NCI-H446 (cell line): ENCODE measurements at regions not wholly inside any gene's neighbourhood (a gene's known extent, or its start where the extent isn't known, plus 50 kb on each side); places are given as distances from the start of the nearest gene placed in this dataset.
"Not testable (repeated sequence)": the region's sequence is repeated elsewhere in the genome, so short reads cannot be mapped to it uniquely, and the experiment has no call there.

Experiments
- DNase-seq, 2 experiments: peaks; one replicate each; lab custom pipeline; 2025; lab: John Stamatoyannopoulos, UW

- no peak for DNase-seq
Measured at GRCh38 chr10:7027237-7027912, 383.5 kb downstream of the SFMBT2 start.

DNA sequence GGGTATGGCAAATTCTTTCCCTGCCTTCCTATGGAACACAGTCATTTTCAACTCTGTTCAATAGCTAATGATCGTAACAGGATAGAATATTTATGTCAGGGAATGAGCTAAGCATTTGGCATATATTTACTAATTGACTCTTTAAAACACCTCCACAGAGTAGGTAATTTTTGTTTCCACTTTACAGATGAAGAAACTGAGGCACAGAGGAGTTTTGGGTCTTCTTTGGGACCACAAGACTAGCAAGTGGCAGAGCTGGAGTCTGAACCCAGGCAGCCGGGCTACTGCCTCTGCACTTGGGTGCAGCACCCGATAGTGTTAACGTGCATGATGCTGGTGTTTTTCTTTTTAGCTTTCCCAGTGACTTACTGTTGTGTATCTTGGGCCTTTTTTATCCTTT, 384.0 kb downstream of the SFMBT2 start:
- no peak for DNase-seq

DNA sequence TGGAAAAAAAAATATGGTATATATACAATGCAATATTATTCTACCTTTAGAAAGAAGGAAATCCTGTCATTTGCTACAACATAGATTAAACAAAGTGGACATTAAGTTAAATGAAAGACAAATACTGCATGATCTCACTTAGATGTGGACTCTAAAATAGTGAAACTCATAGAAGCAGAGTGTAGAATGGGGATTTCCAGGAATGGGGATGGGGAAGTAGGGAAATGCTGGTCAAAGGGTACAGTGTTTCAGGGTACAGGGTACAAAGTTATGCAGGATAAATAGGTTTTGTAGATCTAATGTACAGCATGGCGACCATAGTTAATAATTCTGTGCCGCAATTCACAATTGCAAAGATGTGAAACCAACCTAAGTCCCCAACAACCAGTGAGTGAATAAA, 385.5 kb downstream of the SFMBT2 start:
- no peak for DNase-seq

- DNase-seq: no peak
Measured at GRCh38 chr10:7015457-7015856, 395.4 kb downstream of the SFMBT2 start.

DNA sequence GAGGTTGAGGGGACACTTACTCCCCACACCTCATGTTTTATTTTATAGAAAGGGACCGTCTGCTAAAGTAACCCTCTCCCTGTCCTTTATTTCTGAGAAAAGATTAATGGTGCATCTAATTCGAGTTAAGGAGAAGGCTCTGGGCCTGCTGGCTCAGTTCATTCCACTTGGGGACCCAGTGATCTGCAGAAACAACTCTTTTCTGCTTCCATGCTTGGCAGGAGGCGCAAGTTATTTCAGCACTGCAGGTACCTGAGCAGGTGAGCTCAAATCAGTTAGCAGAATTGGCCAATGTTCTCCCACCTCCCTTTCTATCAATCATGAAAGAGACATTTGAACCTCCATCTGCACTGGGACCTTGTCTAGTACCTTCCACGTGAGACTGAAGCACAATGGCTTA, 396.1 kb downstream of the SFMBT2 start:
- DNase-seq: no peak

DNA sequence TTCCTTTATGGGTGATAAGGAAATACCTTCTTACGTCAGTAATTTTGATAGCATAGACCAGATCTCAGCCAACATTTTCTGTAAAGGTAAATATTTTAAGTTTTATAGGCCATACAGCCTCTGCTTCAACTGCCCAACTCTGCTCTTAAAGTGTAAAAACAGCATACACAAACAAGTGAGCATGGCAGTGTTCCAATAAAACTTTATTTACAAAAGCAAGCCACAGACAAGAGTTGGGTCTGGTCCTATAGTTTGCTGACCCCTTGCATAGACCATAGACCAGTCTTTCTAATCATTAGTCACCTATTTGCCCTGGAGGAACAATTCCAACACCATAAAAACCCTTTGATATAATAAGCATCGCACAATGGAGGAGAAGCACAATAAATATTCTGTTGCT, 398.8 kb downstream of the SFMBT2 start:
- DNase-seq: no peak

DNA sequence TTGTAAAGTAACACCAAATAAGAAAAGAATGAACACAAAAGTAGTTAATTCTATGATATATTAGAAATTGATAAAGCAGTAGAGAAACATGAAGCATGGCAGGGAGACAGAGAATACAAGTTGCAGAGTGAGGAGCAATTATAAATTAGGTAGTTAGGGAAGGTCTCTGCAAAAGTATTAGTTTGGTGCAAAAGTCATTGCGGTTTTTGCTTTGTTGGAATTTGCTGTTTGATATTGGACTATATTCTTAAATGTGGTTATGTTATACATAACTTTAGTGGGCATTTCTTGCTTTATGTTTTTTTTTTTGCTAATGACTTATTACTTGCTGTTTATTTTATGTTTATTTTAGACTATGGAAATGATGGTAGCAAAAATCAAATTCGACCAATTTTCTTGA, 402.2 kb downstream of the SFMBT2 start:
- DNase-seq: no peak

- no peak for DNase-seq
Measured at GRCh38 chr10:7007600-7008190, 403.1 kb downstream of the SFMBT2 start.

DNA sequence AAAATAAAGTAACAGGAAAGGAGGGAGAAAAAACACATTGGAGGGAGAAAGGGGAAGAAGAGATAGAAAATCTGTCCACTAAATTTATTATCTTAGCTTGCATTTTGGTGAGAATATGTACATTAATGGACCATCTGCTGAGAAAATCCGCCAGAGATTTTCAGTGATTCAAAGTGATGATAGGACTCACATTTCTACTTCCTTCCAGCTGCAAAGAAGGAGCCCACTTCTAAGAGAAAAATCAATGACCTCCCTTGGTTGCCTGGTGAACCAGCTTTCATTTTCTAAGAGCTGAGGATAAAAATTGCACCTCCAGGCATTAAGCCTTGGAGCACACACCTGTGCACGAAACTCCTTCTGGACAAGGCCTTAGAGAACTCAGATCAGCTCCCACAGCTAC, 404.3 kb downstream of the SFMBT2 start:
- DNase-seq: no peak

DNA sequence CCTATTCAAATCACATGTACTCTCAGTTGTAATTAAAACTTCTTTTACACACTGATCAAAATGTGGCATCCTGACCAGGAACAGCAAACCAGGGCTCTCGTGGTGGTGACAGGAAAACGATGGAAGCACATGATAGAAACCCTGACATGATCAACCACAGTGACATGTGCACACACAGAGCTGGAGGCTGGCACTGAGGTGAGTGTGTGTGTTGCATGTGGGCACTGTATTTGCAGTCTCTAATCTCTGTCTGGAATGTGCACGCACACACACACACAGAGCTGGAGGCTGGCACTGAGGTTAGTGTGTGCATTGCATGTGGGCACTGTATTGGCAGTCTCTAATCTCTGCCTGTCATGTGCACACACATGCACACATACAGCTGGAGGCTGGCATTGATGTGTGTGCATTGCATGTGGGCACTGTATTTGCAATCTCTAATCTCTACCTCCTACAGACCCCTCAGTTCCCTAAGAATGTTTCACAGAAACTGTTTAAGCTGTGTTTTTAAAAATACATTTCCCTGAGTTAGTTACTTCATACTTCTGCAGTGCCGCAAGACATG, 406.9 kb downstream of the SFMBT2 start:
- no peak for DNase-seq

- no peak for DNase-seq
Measured at GRCh38 chr10:7000061-7000460, 410.8 kb downstream of the SFMBT2 start.

GRCh38 chr10:6999232-6999925, 411.5 kb downstream of the SFMBT2 start:
- DNase-seq: no peak

DNA sequence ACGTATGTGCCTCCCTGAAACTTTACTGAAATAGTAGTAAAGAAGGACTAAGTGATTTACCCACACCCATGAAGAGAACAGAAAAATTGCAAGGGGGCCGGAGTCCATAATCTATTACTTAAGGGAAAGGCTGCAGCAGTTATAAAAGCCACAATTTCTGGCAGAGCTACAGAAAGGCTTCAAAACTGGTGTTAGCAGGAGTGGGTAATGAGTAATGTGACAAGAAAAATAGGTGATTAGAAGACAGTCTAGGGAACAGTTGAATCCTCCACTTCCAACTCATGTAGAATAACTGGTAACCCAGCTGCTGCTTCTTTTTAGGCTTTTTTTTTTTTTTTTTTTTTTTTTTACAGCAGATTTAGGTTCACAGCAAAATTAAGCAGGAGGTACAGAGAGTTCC, 413.3 kb downstream of the SFMBT2 start:
- no peak for DNase-seq

DNA sequence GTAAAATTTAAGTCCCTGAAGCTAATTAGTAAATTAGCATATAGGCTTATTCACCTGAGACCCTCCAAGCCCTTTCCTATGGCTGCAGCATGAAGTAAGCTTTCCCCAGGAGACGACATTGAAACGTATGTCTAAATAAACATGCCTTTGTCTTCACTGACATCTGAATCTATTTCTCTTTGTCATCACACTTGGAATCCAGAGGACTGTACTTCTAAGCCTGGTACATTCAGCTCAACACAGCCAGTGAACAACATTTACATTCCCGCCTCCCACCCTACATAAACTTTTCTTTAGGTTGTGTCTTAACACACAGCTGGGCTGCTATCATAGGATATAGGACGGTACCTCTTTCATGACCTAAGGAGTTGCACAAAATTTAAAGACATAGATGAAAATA, 414.4 kb downstream of the SFMBT2 start:
- no peak for DNase-seq

- no peak for DNase-seq
Measured at GRCh38 chr10:6995831-6996230, 415.0 kb downstream of the SFMBT2 start.

DNA sequence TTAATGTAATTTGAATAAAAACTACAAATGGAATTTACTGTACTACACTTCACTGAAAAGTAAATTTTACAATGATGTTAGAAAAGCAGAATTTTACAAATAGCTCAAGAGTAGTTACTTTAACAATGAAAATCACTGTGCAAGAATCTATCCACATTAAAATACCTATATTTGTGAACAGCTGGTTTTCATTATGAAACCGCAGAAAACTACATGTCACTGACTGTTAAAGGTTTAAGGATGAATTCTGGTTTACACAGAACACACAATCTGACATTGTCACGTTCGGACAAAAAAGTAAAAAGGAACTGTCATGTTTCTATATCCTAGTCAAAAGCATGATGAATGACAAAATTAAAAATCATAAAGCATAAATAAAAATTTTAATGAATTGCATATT, 415.3 kb upstream of the PRKCQ start:
- DNase-seq: no peak

DNA sequence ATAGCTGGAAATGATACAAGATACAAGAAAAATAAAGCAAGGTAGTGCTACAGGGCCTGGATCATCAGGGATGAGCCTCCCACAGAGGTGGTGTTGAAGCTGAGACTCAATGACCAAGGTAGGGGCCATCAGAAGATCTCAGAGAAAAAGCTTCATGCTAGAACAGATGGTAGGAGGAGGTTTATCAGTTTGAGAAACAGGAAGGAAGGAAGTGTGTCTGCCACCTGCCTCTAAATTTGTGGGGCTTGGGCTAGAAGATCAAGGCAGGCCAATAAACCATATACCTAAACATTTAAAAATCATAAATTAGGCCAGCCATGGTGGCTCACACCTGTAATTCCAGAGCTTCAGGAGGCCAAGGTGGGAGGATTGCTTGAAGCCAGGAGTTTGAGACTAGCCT, 410.8 kb upstream of the PRKCQ start:
- no peak for DNase-seq

DNA sequence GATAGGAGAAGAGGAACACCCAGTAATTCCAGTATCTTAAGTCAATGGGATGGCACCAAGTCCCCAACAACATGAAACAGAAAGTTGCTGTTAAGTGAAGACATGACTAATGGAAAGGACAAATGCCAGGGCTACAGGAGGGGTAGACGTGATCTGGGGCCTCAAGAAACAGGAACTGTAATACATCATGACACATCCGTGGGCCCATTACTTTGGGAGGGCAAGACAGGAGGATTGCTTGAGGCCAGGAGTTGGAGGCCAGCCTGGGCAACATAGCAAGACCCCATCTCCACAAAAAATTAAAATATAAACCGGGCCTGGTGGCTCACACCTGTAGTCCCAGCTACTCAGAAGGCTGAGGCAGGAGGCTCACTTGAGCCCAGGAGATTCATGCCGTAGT, 408.6 kb upstream of the PRKCQ start:
- no peak for DNase-seq

DNA sequence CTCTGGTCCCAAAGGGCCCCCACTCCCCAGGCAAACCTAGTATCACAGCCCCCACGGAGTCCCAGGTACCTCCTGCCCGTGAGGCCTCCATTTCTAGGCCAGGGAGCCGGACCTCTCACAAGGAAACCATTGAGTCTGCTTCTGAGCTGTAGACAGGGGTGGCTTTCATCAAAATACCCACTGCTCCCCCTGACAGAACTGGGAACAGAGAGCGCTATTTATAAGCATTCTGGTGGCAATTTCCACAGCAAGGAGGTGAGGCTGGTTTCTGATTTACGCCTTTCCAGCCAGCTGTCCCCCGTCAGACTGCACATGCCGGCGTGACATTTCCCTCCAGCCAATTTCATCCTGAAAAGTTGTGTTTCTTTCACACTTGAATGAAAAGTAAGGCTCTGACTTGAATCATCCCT, 407.5 kb upstream of the PRKCQ start:
- no peak for DNase-seq

DNA sequence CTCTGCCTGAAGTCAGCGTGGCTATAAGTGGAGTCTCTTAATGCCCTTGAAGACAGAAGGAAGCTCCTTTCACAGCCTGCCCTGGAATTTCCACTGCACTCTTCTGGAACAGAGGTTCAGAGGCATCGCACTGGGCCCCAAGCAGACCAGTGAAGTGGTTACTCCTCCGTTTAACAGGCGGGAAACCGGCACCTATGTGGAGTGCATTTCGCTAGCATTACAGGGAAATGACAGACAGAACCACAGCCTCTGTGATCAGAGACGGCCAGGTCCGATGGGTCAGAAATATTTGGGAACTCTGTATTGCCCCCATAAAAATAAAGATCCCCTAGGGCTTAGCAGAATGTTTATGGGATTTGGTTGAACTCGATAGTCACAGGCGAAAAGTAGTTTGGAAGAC, 406.9 kb upstream of the PRKCQ start:
- no peak for DNase-seq

DNA sequence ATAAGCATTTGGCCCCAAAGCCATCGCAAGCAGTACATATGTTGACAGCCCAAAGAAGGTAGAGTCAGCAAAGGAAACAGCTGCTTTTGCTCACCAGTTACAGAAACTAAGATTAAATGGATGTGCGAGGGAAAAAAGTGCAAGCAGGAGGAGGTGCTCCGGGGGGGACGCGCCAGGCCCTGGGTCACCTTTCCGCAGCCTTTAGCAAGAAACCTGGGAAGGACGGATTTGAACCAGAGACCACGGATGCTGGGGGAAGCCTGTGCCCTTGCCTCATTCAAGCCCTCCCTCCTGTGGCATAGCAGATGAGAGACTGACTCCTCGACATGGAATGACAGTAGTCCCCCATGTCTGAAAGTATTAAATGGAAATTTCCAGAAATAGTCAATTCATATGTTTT, 405.6 kb upstream of the PRKCQ start:
- no peak for DNase-seq

DNA sequence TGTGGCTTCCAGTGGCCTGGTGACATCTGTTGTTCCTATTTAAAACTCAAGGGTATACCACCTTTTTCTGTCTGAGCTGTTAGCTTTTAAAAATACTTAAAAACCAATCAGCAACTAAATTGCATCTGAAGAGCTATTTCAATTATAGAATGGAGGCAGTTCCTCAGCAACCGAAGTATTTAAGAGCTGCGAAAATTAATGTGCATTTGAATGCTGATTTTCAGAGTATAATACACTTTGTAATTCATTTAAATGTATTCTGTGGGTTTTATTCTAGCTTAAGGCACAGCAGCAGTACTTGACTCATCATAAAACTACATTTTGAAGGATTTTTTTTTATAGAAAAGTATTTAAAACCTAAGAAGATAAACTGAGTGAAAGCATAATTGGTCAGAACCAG, 404.9 kb upstream of the PRKCQ start:
- no peak for DNase-seq

DNA sequence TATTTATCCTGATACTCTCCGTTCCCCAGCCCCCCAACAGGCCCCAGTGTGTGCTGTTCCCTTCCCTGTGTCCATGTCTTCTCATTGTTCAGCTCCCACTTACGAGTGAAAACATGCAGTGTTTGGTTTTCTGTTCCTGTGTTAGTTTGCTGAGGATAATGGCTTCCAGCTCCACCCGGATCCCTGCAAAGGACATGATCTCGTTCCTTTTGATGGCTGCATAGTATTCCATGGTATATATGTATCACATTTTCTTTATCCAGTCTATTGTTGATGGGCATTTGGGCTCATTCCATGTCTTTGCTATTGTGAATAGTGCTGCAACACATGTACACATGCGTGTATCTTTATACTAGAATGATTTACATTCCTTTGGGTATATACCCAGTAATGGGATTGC, 403.9 kb upstream of the PRKCQ start:
- not testable (repeated sequence) for DNase-seq
